ENCODE measurements at regions not wholly inside any gene's neighbourhood (a gene's known extent, or its start where the extent isn't known, plus 50 kb on each side); places are given as distances from the start of the nearest gene placed in this dataset.

- no peak for DNase-seq
- in situ Hi-C loops (cut with MboI; ENCODE audit: low pct_unique_long_range_greater_than_20kb, low sequenced_read_pairs): no loop called here
Observed at GRCh38 chr2:30396436-30397232, 50.4 kb upstream of the LCLAT1 start.
